ENCODE measurements at regions not wholly inside any gene's neighbourhood (a gene's known extent, or its start where the extent isn't known, plus 50 kb on each side); places are given as distances from the start of the nearest gene placed in this dataset.

DNA sequence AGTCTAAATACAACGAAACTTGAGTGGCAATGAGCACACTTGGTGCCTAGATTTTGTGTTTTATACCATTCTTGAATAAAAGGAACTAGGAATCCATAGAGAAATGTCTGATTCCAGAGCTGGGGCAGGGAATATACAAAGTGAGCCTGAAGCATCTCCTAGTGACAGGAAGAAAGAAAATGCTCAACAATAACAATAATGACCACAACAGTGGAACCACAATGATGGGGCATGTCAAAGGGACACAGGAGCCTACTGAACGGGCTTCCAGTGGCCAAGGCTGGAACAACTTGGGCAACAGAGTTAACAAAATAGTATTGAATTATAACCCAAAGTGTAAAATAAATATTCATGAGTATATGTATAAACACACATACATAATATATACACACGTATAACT lies 94.4 kb upstream of the ADCY1 start:
- TF ChIP-seq CTCF (IDR thresholded peaks at IDR 0.05; ENCODE audit: borderline replicate concordance): no peak
- Histone ChIP-seq H3K36me3 (no peaks in the 10 kb centered on the region), H3K27ac (replicated peaks) (no peak overlapping the region), H3K27me3 (ENCODE audit: low read depth) (peaks cover 6% of the 10 kb centered on the region), H3K4me1 (no peaks in the 10 kb centered on the region), H3K9me3 (replicated peaks) (no peaks in the 10 kb centered on the region), H3K4me3 (no peak overlapping the region)
- intact Hi-C loops (cut with micrococcal nuclease): no loop called here
- no peak for DNase-seq

DNA sequence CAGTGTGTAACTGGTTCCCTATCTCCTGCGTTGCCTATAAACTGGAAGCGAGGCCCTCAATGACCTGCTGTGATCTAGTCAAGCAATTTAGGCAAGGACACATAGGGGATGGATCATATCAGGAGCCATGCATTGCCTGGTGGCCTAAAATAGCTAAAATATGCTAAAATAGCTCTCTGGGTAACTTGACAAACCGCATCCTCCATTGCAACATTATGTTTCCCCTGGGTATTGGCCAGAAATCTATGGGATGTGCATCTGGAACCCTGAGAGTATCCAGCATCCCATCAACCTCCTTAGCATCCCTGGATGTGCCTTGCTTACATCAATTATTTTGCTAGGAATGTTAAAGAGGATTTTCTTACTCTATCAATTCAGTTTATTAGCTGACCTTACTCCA lies 91.7 kb upstream of the ADCY1 start:
- no peak overlapping the region for H3K27ac ChIP-seq (replicated peaks)
- DNase-seq: no peak
- no peaks in the 10 kb centered on the region for H3K36me3 ChIP-seq
- no peak for TF ChIP-seq CTCF (IDR thresholded peaks at IDR 0.05; ENCODE audit: borderline replicate concordance)
- intact Hi-C loops (cut with micrococcal nuclease): loop anchor here (2.0 kb wide), 1 partner anchor 20 kb away; no protein-coding TSS in a partner anchor
- H3K4me3 ChIP-seq: no peak overlapping the region
- peaks cover 9% of the 10 kb centered on the region for H3K27me3 ChIP-seq (ENCODE audit: low read depth)
- no peaks in the 10 kb centered on the region for H3K4me1 ChIP-seq
- H3K9me3 ChIP-seq (replicated peaks): no peaks in the 10 kb centered on the region

DNA sequence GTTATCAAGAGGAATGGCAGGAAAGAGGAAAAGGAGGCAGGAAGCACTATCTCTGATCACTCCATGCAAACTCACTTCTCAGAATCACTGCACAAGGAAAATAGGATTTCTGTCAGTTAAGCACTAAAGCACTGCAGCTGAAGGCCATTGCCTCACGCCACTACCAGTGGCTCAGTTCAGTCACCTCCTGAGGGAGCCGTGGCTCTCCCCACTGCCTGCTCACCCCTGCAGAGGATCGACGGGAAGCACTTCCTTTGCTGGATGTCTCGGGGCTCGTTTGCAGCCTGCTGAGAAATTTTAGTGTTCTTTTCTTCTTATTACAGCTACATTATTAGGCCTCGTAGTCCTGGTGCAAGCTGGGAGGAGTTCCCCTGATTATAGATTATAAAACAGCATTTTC lies 90.1 kb upstream of the ADCY1 start:
- intact Hi-C loops (cut with micrococcal nuclease): no loop called here
- Histone ChIP-seq H3K4me1 (no peaks in the 10 kb centered on the region), H3K27me3 (ENCODE audit: low read depth) (peaks cover 9% of the 10 kb centered on the region), H3K27ac (replicated peaks) (no peak overlapping the region), H3K4me3 (no peak overlapping the region), H3K36me3 (no peaks in the 10 kb centered on the region), H3K9me3 (replicated peaks) (no peaks in the 10 kb centered on the region)
- DNase-seq: no peak
- no peak for TF ChIP-seq CTCF (IDR thresholded peaks at IDR 0.05; ENCODE audit: borderline replicate concordance)

- no peak for TF ChIP-seq CTCF (IDR thresholded peaks at IDR 0.05; ENCODE audit: borderline replicate concordance)
- intact Hi-C loops (cut with micrococcal nuclease): no loop called here
- Histone ChIP-seq H3K36me3 (no peaks in the 10 kb centered on the region), H3K4me3 (no peak overlapping the region), H3K9me3 (replicated peaks) (peaks cover 12% of the 10 kb centered on the region), H3K4me1 (no peaks in the 10 kb centered on the region), H3K27me3 (ENCODE audit: low read depth) (peaks cover 9% of the 10 kb centered on the region), H3K27ac (replicated peaks) (no peak overlapping the region)
- no peak for DNase-seq
These were observed 87.6 kb upstream of the ADCY1 start for GRCh38 chr7:45486575-45486974.

DNA sequence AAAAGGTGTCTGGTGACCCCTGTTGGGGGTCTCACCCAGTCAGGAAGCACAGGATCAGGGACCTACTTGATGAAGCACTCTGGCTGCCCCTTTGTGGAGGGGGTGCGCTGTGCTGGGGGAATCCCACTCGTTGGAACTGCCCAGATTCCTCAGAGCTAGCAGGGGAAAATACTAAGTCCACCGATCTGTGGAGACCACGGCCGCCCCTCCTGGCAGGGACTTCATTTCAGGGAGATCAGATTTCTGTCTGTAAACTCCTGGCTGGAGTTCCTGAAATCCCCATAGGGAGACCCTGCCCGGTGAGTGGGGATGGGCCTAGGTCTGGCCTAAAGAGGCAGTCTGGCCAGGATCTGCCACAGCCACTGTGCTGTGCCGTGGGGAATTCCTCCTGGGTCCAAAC lies 79.3 kb upstream of the ADCY1 start:
- H3K4me1 ChIP-seq: no peaks in the 10 kb centered on the region
- DNase-seq: no peak
- H3K36me3 ChIP-seq: no peaks in the 10 kb centered on the region
- H3K9me3 ChIP-seq (replicated peaks): peaks cover 24% of the 10 kb centered on the region
- TF ChIP-seq CTCF (IDR thresholded peaks at IDR 0.05; ENCODE audit: borderline replicate concordance): no peak
- H3K4me3 ChIP-seq: no peak overlapping the region
- intact Hi-C loops (cut with micrococcal nuclease): no loop called here
- H3K27me3 ChIP-seq (ENCODE audit: low read depth): peaks cover 37% of the 10 kb centered on the region
- no peak overlapping the region for H3K27ac ChIP-seq (replicated peaks)

- Histone ChIP-seq H3K27me3 (ENCODE audit: low read depth) (peaks cover 37% of the 10 kb centered on the region), H3K9me3 (replicated peaks) (peaks cover 21% of the 10 kb centered on the region), H3K4me1 (no peaks in the 10 kb centered on the region), H3K27ac (replicated peaks) (no peak overlapping the region), H3K4me3 (no peak overlapping the region), H3K36me3 (no peaks in the 10 kb centered on the region)
- no peak for TF ChIP-seq CTCF (IDR thresholded peaks at IDR 0.05; ENCODE audit: borderline replicate concordance)
- DNase-seq: no peak
- intact Hi-C loops (cut with micrococcal nuclease): no loop called here
These were observed 78.5 kb upstream of the ADCY1 start for GRCh38 chr7:45495618-45496017.

Data from left ventricle myocardium inferior (tissue), 1 donor.